Transverse colon (tissue), 4 donors: ENCODE measurements at regions not wholly inside any gene's neighbourhood (a gene's known extent, or its start where the extent isn't known, plus 50 kb on each side); places are given as distances from the start of the nearest gene placed in this dataset.
"Not testable (repeated sequence)": the region's sequence is repeated elsewhere in the genome, so short reads cannot be mapped to it uniquely, and the experiment has no call there.

ENCODE experiments used
- CTCF ChIP-seq, 5 experiments: fragments of 200-600 bp in 3 of 5; fragments of 450-650 bp in 2 of 5; sonication (generic) in 3 of 5; IDR thresholded peaks; 1 replicate in 2 of 5; 2 replicates in 3 of 5; pipeline ENCODE4 v1.5.1; 2016 to 2017; ENCODE audit warnings: antibody characterized with exemption in 5 of 5, inconsistent platforms in 3 of 5, mild to moderate bottlenecking in 2 of 5, moderate library complexity in 1 of 5
- POLR2A ChIP-seq: fragments of 450-650 bp; IDR thresholded peaks from one replicate; pipeline ENCODE4 v1.6.1; 2016; ENCODE audit warnings: antibody characterized with exemption, mild to moderate bottlenecking, moderate library complexity
- POLR2AphosphoS5 ChIP-seq, 3 donors: sonication (generic); formaldehyde crosslinking; IDR thresholded peaks; one replicate each; pipeline ENCODE4 v1.6.1; 2016; ENCODE audit warnings: antibody characterized with exemption in 3 of 3

DNA sequence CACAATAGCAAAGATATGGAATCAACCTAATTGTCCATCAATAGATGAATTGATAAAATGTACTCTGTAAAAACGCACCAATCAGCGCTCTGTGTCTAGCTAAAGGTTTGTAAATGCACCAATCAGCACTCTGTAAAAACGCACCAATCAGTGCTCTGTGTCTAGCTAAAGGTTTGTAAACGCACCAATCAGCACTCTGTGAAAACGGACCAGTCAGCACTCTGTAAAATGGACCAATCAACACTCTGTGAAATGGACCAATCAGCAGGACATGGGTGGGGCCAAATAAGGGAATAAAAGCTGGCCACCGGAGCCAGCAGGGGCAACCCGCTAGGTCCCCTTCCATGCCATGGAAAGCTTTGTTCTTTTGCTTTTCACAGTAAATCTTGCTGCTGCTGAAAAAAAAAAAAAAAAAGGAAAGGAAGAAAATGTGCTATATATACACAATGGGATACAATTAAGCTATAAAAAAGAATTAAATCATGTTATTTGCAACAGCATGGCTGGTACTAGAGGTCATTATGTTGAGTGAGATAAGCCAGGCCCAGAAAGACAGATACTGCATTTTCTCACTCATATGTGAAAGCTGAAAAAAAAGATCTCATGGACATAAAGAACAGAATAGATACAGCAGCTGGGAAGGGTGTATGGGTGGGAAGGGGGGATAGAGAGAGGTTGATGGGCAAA, 189.1 kb upstream of the JADE1 start:
- not testable (repeated sequence) for TF ChIP-seq POLR2A; POLR2AphosphoS5 (IDR thresholded peaks at IDR 0.05); CTCF (IDR thresholded peaks at IDR 0.05)
